Adrenal gland (tissue), 9 donors: ENCODE measurements at regions not wholly inside any gene's neighbourhood (a gene's known extent, or its start where the extent isn't known, plus 50 kb on each side); places are given as distances from the start of the nearest gene placed in this dataset.

ENCODE experiments used
- DNase-seq, 7 donors: peaks; one replicate each; pipeline ENCODE4 v3.0.0-alpha.2; 2019 to 2020
- H3K27ac ChIP-seq, 5 donors: fragments of 200-600 bp; sonication (generic) in 4 of 5; 1 replicate in 3 of 5; 2 replicates in 2 of 5; pipeline versions ENCODE4 v1.5.1 to v1.8.0; 2016 to 2020; ENCODE audit warnings: mild to moderate bottlenecking in 1 of 5
- H3K27me3 ChIP-seq: fragments of 200-600 bp; 2 replicates; pipeline ENCODE4 v1.8.0; 2021
- H3K36me3 ChIP-seq, 2 donors: fragments of 200-600 bp; replicated peaks in 1 of 2; 1 replicate in 1 of 2; 2 replicates in 1 of 2; pipeline versions ENCODE4 v1.5.1 to v1.8.0; 2018 to 2022
- H3K4me1 ChIP-seq, 2 donors: fragments of 200-600 bp; replicated peaks in 1 of 2; 1 replicate in 1 of 2; 2 replicates in 1 of 2; pipeline versions ENCODE4 v1.5.1 to v1.8.0; 2018 to 2021
- H3K4me3 ChIP-seq, 4 donors: fragments of 200-600 bp; sonication (generic) in 3 of 4; one replicate each; pipeline ENCODE4 v1.5.1; 2016 to 2018
- H3K9me3 ChIP-seq, 3 donors: fragments of 200-600 bp; sonication (generic) in 1 of 3; replicated peaks in 1 of 3; 1 replicate in 2 of 3; 2 replicates in 1 of 3; pipeline versions ENCODE4 v1.5.1 to v1.8.0; 2016 to 2021
- POLR2A ChIP-seq, 2 donors: fragments of 450-650 bp; IDR thresholded peaks; one replicate each; pipeline ENCODE4 v1.6.1; 2017; ENCODE audit warnings: antibody characterized with exemption in 2 of 2, mild to moderate bottlenecking in 2 of 2, moderate library complexity in 1 of 2
- WGBS, 4 donors: extraction: QIAGEN DNeasy Blood & Tissue Kit in 2 of 4; methylation state at CpG; one replicate each; pipeline versions ENCODE4 v1.1.5 to v1.1.7; 2013 to 2017; 5-methylcytosine and 5-hydroxymethylcytosine counted together
- intact Hi-C, 2 donors: fragments of 100-400 bp; cut with DNase I; formaldehyde crosslinking; loops; one replicate each; pipeline versions ENCODE4 v1.14.1 to v1.15.0; 2022 to 2023
- TF ChIP-seq, protein P1 (sequence below), 6 experiments: fragments of 450-650 bp in 4 of 6; fragments of 200-600 bp in 2 of 6; sonication (generic) in 1 of 6; IDR thresholded peaks; 1 replicate in 5 of 6; 2 replicates in 1 of 6; pipeline versions ENCODE4 v1.5.1 to v1.8.0; 2016 to 2021; ENCODE audit warnings: antibody characterized with exemption in 6 of 6, mild to moderate bottlenecking in 2 of 6, moderate library complexity in 1 of 6
- donor health status: healthy with polysubstance abuse.
- donor health status: Bipolar disorder and iron deficiency.
- donor health status: DM: yes; HTN: yes; CAD: no.
- donor health status: DM: no; HTN: no; CAD: no.
- donor health status: DM: no; HTN: no; CAD: no.

DNA sequence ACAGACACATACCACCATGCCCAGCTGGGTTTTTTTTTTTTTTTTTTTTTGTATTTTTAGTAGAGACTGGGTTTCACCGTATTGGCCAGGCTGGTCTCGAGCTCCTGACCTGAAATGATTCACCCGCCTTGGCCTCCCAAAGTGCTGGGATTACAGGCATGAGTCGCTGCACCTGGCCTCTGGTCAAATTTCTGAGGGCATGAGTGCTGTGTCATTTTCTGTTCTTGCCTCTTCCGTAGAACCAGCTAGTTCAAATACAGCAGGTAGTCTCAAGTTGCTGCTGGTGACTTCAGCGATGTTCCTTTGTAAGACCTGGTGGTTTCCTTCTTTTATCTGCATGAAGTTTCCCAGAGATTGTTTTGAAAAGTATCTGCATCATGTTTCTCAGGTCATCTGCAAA lies 134.8 kb upstream of the SHH start:
- intact Hi-C loops = no loop called here
- TF ChIP-seq POLR2A (IDR thresholded peaks at IDR 0.05) = no peak
- TF ChIP-seq, protein P1, sequence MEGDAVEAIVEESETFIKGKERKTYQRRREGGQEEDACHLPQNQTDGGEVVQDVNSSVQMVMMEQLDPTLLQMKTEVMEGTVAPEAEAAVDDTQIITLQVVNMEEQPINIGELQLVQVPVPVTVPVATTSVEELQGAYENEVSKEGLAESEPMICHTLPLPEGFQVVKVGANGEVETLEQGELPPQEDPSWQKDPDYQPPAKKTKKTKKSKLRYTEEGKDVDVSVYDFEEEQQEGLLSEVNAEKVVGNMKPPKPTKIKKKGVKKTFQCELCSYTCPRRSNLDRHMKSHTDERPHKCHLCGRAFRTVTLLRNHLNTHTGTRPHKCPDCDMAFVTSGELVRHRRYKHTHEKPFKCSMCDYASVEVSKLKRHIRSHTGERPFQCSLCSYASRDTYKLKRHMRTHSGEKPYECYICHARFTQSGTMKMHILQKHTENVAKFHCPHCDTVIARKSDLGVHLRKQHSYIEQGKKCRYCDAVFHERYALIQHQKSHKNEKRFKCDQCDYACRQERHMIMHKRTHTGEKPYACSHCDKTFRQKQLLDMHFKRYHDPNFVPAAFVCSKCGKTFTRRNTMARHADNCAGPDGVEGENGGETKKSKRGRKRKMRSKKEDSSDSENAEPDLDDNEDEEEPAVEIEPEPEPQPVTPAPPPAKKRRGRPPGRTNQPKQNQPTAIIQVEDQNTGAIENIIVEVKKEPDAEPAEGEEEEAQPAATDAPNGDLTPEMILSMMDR (IDR thresholded peaks at IDR 0.05) = no peak
- 70 to 82% (median 80%) methylated on average over 6 of the region's 6 CpGs for whole genome bisulfite sequencing, 4 donors

DNA sequence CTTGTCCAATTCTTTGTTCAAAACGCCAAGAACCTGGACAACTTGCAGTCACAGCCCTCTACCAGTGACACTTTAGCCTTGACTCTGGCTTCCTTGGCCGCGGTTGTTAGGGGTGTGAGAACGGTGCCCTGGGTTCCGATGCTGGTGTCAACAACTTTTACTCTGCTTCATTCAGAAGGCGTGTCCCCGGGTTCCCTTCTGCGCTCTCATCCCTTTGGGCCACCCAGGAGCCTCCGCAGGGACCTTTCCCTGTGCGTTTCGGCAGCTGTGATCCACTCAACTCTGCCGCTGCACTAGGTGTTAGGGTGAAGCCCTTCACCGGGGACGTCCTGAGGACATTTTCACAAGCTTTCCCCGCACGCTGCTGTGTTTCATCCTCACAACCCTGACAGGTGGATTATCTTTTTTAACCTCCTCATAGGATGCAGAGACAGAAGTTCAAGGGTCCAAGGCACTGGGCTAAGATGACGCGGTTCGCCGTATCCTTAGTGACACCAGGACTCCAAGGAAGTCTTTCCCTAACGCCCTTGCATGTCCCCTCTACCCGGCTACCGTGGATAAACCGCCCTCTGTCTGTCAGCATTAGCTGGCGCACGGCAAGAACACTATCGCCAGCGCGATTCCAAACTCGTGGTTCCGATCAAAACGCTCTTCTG lies 133.5 kb upstream of the SHH start:
- intact Hi-C loops = no loop called here
- peaks cover 12 to 14% of the 10 kb centered on the region in 2 donors for H3K4me1 ChIP-seq
- H3K27me3 ChIP-seq = no peaks in the 10 kb centered on the region
- H3K9me3 ChIP-seq = no peaks in the 10 kb centered on the region
- no peaks in the 10 kb centered on the region for H3K36me3 ChIP-seq
- H3K27ac ChIP-seq = no peak overlapping the region
- no peak overlapping the region for H3K4me3 ChIP-seq
- no peak for TF ChIP-seq POLR2A (IDR thresholded peaks at IDR 0.05)
- TF ChIP-seq, protein P1 (IDR thresholded peaks at IDR 0.05) = no peak
- DNase-seq = peak in 1 of 7 donors; percentile 29
- WGBS, 4 donors = 96 to 97% (median 97%) methylated on average over 31 to 32 of the region's 32 CpGs

More for the DNA sequence above, 134.8 kb upstream of the SHH start:
- Histone ChIP-seq H3K27me3 (no peaks in the 10 kb centered on the region), H3K4me3 (no peak overlapping the region), H3K9me3 (no peaks in the 10 kb centered on the region), H3K36me3 (no peaks in the 10 kb centered on the region), H3K4me1 (peaks cover 17 to 19% of the 10 kb centered on the region in 2 donors), H3K27ac (no peak overlapping the region)
- DNase-seq = no peak

DNA sequence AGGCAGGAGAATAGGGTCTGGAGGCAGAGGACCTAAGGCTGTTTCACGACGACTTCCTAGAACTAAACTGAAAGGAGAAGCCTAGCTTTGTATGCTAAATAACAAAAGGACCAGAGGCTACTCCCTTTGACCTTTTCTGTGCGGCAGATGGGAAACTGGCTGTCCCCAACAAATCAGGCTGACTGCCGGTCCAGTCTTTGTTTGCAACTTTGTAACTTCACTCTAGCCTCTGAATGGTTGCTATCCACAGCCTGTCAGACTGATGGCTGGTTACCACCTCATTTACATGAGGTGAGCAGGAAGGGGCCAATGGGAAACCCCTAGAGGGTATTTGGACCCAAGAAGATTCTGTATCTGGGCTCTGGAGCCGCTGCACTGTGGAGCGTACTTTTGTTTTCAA lies 132.6 kb upstream of the SHH start:
- intact Hi-C loops = no loop called here
- no peak for DNase-seq
- TF ChIP-seq POLR2A (IDR thresholded peaks at IDR 0.05) = no peak
- TF ChIP-seq, protein P1 (IDR thresholded peaks at IDR 0.05) = no peak
- no peak overlapping the region for H3K4me3 ChIP-seq
- H3K4me1 ChIP-seq = peaks cover 3 to 6% of the 10 kb centered on the region in 2 donors
- no peaks in the 10 kb centered on the region for H3K27me3 ChIP-seq
- WGBS, 4 donors = 86 to 96% (median 92%) methylated on average over 6 of the region's 6 CpGs
- no peaks in the 10 kb centered on the region for H3K36me3 ChIP-seq
- H3K9me3 ChIP-seq = no peaks in the 10 kb centered on the region
- no peak overlapping the region for H3K27ac ChIP-seq

DNA sequence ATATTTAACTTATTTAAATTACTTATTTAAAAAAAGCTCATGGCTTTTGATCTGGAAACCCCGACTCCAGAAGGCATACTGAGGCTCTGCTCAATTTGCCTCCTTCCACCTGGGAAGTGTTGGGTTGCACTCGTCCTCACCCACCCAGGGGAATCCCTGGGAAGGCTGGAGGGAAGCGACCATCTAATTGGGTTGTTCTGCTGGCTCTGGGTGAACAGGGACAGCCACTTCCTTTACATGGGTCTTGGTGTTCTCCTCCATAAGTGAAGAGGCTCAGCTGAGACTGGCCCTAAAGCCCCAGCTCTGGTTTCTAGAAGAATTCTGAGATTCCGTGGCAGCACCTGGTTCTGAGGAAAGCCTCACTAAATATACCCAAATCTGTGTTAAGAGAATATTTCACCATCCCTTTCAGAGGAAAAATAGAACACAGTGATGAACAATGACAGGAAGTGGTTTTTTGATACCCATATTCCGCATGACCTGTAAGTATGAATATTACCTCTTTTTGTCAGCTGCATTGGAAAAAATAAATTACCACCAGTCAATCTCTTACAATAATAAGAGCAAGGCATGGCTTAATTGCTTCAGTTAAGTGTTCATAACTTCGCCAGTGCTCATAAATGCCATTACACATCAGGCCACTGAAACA lies 131.1 kb upstream of the SHH start:
- intact Hi-C loops = no loop called here
- WGBS, 4 donors = 71 to 80% (median 78%) methylated on average over 6 of the region's 6 CpGs
- H3K9me3 ChIP-seq = no peaks in the 10 kb centered on the region
- H3K27ac ChIP-seq = no peak overlapping the region
- no peaks in the 10 kb centered on the region for H3K36me3 ChIP-seq
- TF ChIP-seq POLR2A (IDR thresholded peaks at IDR 0.05) = no peak
- TF ChIP-seq, protein P1 (IDR thresholded peaks at IDR 0.05) = no peak
- H3K4me3 ChIP-seq = no peak overlapping the region
- H3K4me1 ChIP-seq = no peaks in the 10 kb centered on the region
- peak in 1 of 7 donors; percentile 15 for DNase-seq
- H3K27me3 ChIP-seq = no peaks in the 10 kb centered on the region
